ENCODE measurements at regions not wholly inside any gene's neighbourhood (a gene's known extent, or its start where the extent isn't known, plus 50 kb on each side); places are given as distances from the start of the nearest gene placed in this dataset.

- no peaks in the 10 kb centered on the region for H3K79me2 ChIP-seq (ENCODE audit: control insufficient read depth, low read length)
- H3K4me1 ChIP-seq (ENCODE audit: control insufficient read depth, low read length) = no peaks in the 10 kb centered on the region
- no peaks in the 10 kb centered on the region for H3F3A ChIP-seq (ENCODE audit: control insufficient read depth, insufficient read depth)
- H3K9me3 ChIP-seq (ENCODE audit: control insufficient read depth, insufficient read depth, low read length) = no peaks in the 10 kb centered on the region
- no peaks in the 10 kb centered on the region for H3K36me3 ChIP-seq (ENCODE audit: control insufficient read depth, low read length)
- H3K4me3 ChIP-seq (ENCODE audit: low read length) = no peak overlapping the region
- no peaks in the 10 kb centered on the region for H3K9me2 ChIP-seq (replicated peaks; ENCODE audit: control insufficient read depth, low read length)
- H4K20me1 ChIP-seq (ENCODE audit: control insufficient read depth, insufficient read depth, low read depth, low read length) = no peaks in the 10 kb centered on the region
- no peak overlapping the region for H3K4me2 ChIP-seq (ENCODE audit: low read length)
- TF ChIP-seq EZH2phosphoT487 (IDR thresholded peaks at IDR 0.05; ENCODE audit: borderline replicate concordance, low read length) = no peak
- no peak for TF ChIP-seq CTCF (IDR thresholded peaks at IDR 0.05; ENCODE audit: low read depth, low read length, poor library complexity, severe bottlenecking)
- no peak overlapping the region for H3K27ac ChIP-seq (ENCODE audit: low read depth, low read length)
- H3K27me3 ChIP-seq (ENCODE audit: control insufficient read depth, low read length) = no peaks in the 10 kb centered on the region
These were observed 141.5 kb upstream of the FN1 start for GRCh38 chr2:215577356-215577755.

- TF ChIP-seq EZH2phosphoT487 (IDR thresholded peaks at IDR 0.05; ENCODE audit: borderline replicate concordance, low read length) (no peak), CTCF (IDR thresholded peaks at IDR 0.05; ENCODE audit: low read depth, low read length, poor library complexity, severe bottlenecking) (no peak)
- Histone ChIP-seq H3K36me3 (ENCODE audit: control insufficient read depth, low read length) (no peaks in the 10 kb centered on the region), H3K79me2 (ENCODE audit: control insufficient read depth, low read length) (no peaks in the 10 kb centered on the region), H3K4me1 (ENCODE audit: control insufficient read depth, low read length) (no peaks in the 10 kb centered on the region), H3K27ac (ENCODE audit: low read depth, low read length) (no peak overlapping the region), H3K9me3 (ENCODE audit: control insufficient read depth, insufficient read depth, low read length) (no peaks in the 10 kb centered on the region), H3F3A (ENCODE audit: control insufficient read depth, insufficient read depth) (no peaks in the 10 kb centered on the region), H3K4me3 (ENCODE audit: low read length) (no peak overlapping the region), H3K4me2 (ENCODE audit: low read length) (no peak overlapping the region), H3K9me2 (replicated peaks; ENCODE audit: control insufficient read depth, low read length) (no peaks in the 10 kb centered on the region), H3K27me3 (ENCODE audit: control insufficient read depth, low read length) (no peaks in the 10 kb centered on the region), H4K20me1 (ENCODE audit: control insufficient read depth, insufficient read depth, low read depth, low read length) (no peaks in the 10 kb centered on the region)
These were observed 140.7 kb upstream of the FN1 start for GRCh38 chr2:215576572-215576971.

GRCh38 chr2:215573496-215573895, 137.6 kb upstream of the FN1 start:
- Histone ChIP-seq H3K9me3 (ENCODE audit: control insufficient read depth, insufficient read depth, low read length) (no peaks in the 10 kb centered on the region), H3K79me2 (ENCODE audit: control insufficient read depth, low read length) (no peaks in the 10 kb centered on the region), H3K4me1 (ENCODE audit: control insufficient read depth, low read length) (no peaks in the 10 kb centered on the region), H3K27me3 (ENCODE audit: control insufficient read depth, low read length) (no peaks in the 10 kb centered on the region), H3F3A (ENCODE audit: control insufficient read depth, insufficient read depth) (no peaks in the 10 kb centered on the region), H3K27ac (ENCODE audit: low read depth, low read length) (no peak overlapping the region), H3K4me3 (ENCODE audit: low read length) (no peak overlapping the region), H3K9me2 (replicated peaks; ENCODE audit: control insufficient read depth, low read length) (no peaks in the 10 kb centered on the region), H3K36me3 (ENCODE audit: control insufficient read depth, low read length) (no peaks in the 10 kb centered on the region), H4K20me1 (ENCODE audit: control insufficient read depth, insufficient read depth, low read depth, low read length) (no peaks in the 10 kb centered on the region), H3K4me2 (ENCODE audit: low read length) (no peak overlapping the region)
- TF ChIP-seq CTCF (IDR thresholded peaks at IDR 0.05; ENCODE audit: low read depth, low read length, poor library complexity, severe bottlenecking) (no peak), EZH2phosphoT487 (IDR thresholded peaks at IDR 0.05; ENCODE audit: borderline replicate concordance, low read length) (no peak)

Measured in DOHH2 (cell line).